Panc1 (cell line): ENCODE measurements at regions not wholly inside any gene's neighbourhood (a gene's known extent, or its start where the extent isn't known, plus 50 kb on each side); places are given as distances from the start of the nearest gene placed in this dataset.

Experiments
- ATAC-seq: fragments of 200-7000 bp; cut with Tn5 transposase; 2 replicates; pipeline ENCODE4 v1.9.1; 2020; ENCODE audit warnings: mild to moderate bottlenecking, moderate library complexity
- BruUV-seq: library from RNA; stranded (reverse); fragments of 400-500 nt; replicated peaks from 2 replicates; lab custom pipeline; 2021; lab: Mats Ljungman, UMichigan
- CTCF ChIA-PET: fragments of 300-600 bp; sonication (Branson Sonifier 250); formaldehyde crosslinking; loops from one replicate; lab custom pipeline; 2022; ENCODE audit warnings: antibody characterized with exemption; lab: Charles Lee
- POLR2A ChIA-PET: fragments of 300-600 bp; sonication (Branson Sonifier 250); formaldehyde crosslinking; loops from one replicate; lab custom pipeline; 2022; ENCODE audit warnings: antibody characterized with exemption; lab: Charles Lee
- DNase-seq: peaks from one replicate; pipeline ENCODE4 v3.0.0-alpha.2; 2010; ENCODE audit warnings: low read depth, low spot score
- H3K27ac ChIP-seq: 2 replicates; pipeline ENCODE4 v1.5.1; 2011; ENCODE audit warnings: mild to moderate bottlenecking, low read length, inconsistent platforms
- H3K27me3 ChIP-seq: fragments of 200-500 bp; sonication (Bioruptor generic); 2 replicates; pipeline ENCODE4 v1.6.0; 2014; ENCODE audit warnings: low read length, inconsistent platforms; ENCODE audit not compliant: control insufficient read depth, insufficient read depth
- H3K36me3 ChIP-seq: fragments of 200-500 bp; sonication (Bioruptor generic); 2 replicates; pipeline ENCODE4 v1.5.1; 2014; ENCODE audit warnings: inconsistent platforms, mild to moderate bottlenecking, low read length, moderate library complexity; ENCODE audit not compliant: control insufficient read depth, insufficient read depth
- H3K4me1 ChIP-seq: 2 replicates; pipeline ENCODE4 v1.5.1; 2011; ENCODE audit warnings: inconsistent platforms, mild to moderate bottlenecking, low read length, moderate library complexity; ENCODE audit not compliant: control insufficient read depth, insufficient read depth
- H3K4me3 ChIP-seq, 2 experiments: 2 replicates each; pipeline ENCODE4 v1.5.1; 2011 to 2012; ENCODE audit warnings: low read depth in 2 of 2, low read length in 2 of 2, mild to moderate bottlenecking in 2 of 2, inconsistent platforms in 1 of 2, moderate library complexity in 1 of 2
- H3K9me3 ChIP-seq: fragments of 200-500 bp; sonication (Bioruptor generic); 2 replicates; pipeline ENCODE4 v1.5.1; 2014; ENCODE audit warnings: low read depth, mild to moderate bottlenecking, inconsistent platforms, low read length, moderate library complexity; ENCODE audit not compliant: control insufficient read depth, insufficient read depth
- CTCF ChIP-seq: fragments of 450-650 bp; IDR thresholded peaks from 2 replicates; pipeline ENCODE4 v1.5.1; 2017; ENCODE audit warnings: mild to moderate bottlenecking
- POLR2AphosphoS5 ChIP-seq: IDR thresholded peaks from 2 replicates; pipeline ENCODE4 v1.6.1; 2012; ENCODE audit warnings: mild to moderate bottlenecking, low read depth, low read length, moderate library complexity
- REST ChIP-seq, 2 experiments: IDR thresholded peaks; 2 replicates each; pipeline ENCODE4 v1.6.1; 2011 to 2012; ENCODE audit warnings: low read depth in 2 of 2, control low read depth in 1 of 2, low read length in 1 of 2, mild to moderate bottlenecking in 1 of 2, moderate library complexity in 1 of 2; ENCODE audit not compliant: insufficient read depth in 1 of 2
- SIN3A ChIP-seq: IDR thresholded peaks from 2 replicates; pipeline ENCODE4 v1.6.1; 2012; ENCODE audit warnings: low read depth, mild to moderate bottlenecking, low read length, moderate library complexity, borderline replicate concordance; ENCODE audit not compliant: insufficient read depth
- TCF7L2 ChIP-seq: IDR thresholded peaks from 2 replicates; pipeline ENCODE4 v1.6.1; 2011; ENCODE audit warnings: mild to moderate bottlenecking, low read depth, low read length, inconsistent platforms
- in situ Hi-C: cut with HindIII; loops from 2 replicates; pipeline ENCODE4 v1.10.0; 2016; ENCODE audit warnings: low sequenced_read_pairs, low pct_unique_long_range_greater_than_20kb
- intact Hi-C: fragments of 100-400 bp; cut with micrococcal nuclease; formaldehyde crosslinking; loops from one replicate; pipeline ENCODE4 v1.10.0; 2022; ENCODE audit not compliant: unreplicated experiment

- CTCF ChIA-PET = no interaction called here
- H3K27ac ChIP-seq = no peak overlapping the region
- in situ Hi-C loops = no loop called here
- POLR2A ChIA-PET = no interaction called here
- H3K4me3 ChIP-seq = no peak overlapping the region
- H3K9me3 ChIP-seq = no peaks in the 10 kb centered on the region
- DNase-seq (no peak), ATAC-seq (no peak)
- no peak for TF ChIP-seq CTCF
- no peak for TF ChIP-seq SIN3A
- TF ChIP-seq POLR2AphosphoS5 = no peak
- no peak for TF ChIP-seq REST (IDR thresholded peaks at IDR 0.05; ENCODE audit: insufficient read depth in 1 of 2, low read depth in 2 of 2, low read length in 1 of 2)
- TF ChIP-seq TCF7L2 = no peak
- intact Hi-C loops = loop anchor here (10.0 kb wide), 1 partner anchor 159 kb away; no protein-coding TSS in a partner anchor
- peaks cover 4% of the 10 kb centered on the region; the same call in 1 of the 2 replicates for H3K27me3 ChIP-seq
- H3K4me1 ChIP-seq = no peaks in the 10 kb centered on the region; the same call in 1 of the 2 replicates
- no peaks in the 10 kb centered on the region for H3K36me3 ChIP-seq
- no TSS peak for BruUV-seq
Measured at GRCh38 chr14:54333511-54333910, 63.3 kb upstream of the CDKN3 start.

GRCh38 chr14:54335569-54336155 is 61.1 kb upstream of the CDKN3 start:
- Histone ChIP-seq H3K4me3 (no peak overlapping the region), H3K36me3 (no peaks in the 10 kb centered on the region), H3K27ac (no peak overlapping the region), H3K9me3 (no peaks in the 10 kb centered on the region), H3K4me1 (no peaks in the 10 kb centered on the region; the same call in 1 of the 2 replicates), H3K27me3 (peaks cover 4% of the 10 kb centered on the region; the same call in 1 of the 2 replicates)
- TF ChIP-seq CTCF (no peak), POLR2AphosphoS5 (no peak), REST (IDR thresholded peaks at IDR 0.05; ENCODE audit: insufficient read depth in 1 of 2, low read depth in 2 of 2, low read length in 1 of 2) (no peak), SIN3A (no peak)
- ChIA-PET CTCF (no interaction called here), POLR2A (no interaction called here)
- BruUV-seq = no TSS peak
- in situ Hi-C loops = no loop called here
- DNase-seq = no peak
- intact Hi-C loops = loop anchor here (10.0 kb wide), 1 partner anchor 161 kb away; no protein-coding TSS in a partner anchor
- no peak for ATAC-seq
